Activated CD8-positive, alpha-beta T cell treated with anti-CD3 and anti-CD28 coated beads for 36 hours (primary cell): ENCODE measurements at regions not wholly inside any gene's neighbourhood (a gene's known extent, or its start where the extent isn't known, plus 50 kb on each side); places are given as distances from the start of the nearest gene placed in this dataset.
A peak's percentile ranks its signal among the peaks of the same experiment; 100 is the strongest.

Experiments used
- ATAC-seq: fragments of 200-7000 bp; cut with Tn5 transposase; one replicate; pipeline ENCODE4 v1.10.0; 2021; ENCODE audit warnings: mild to moderate bottlenecking, moderate library complexity
- CTCF ChIA-PET: fragments of 350-600 bp; sonication (Branson Sonifier 250); formaldehyde crosslinking; loops from one replicate; lab custom pipeline; 2021; ENCODE audit warnings: antibody characterized with exemption; lab: Charles Lee
- POLR2A ChIA-PET: fragments of 350-600 bp; sonication (Branson Sonifier 250); formaldehyde crosslinking; loops from one replicate; lab custom pipeline; 2021; ENCODE audit warnings: antibody characterized with exemption; lab: Charles Lee
- DNase-seq: peaks from one replicate; pipeline ENCODE4 v3.0.0-alpha.2; 2020
- H3K27ac Mint-ChIP-seq: one replicate; pipeline ENCODE4 v1.8.0; 2021; ENCODE audit warnings: mild to moderate bottlenecking, mixed read lengths
- H3K27me3 Mint-ChIP-seq: one replicate; pipeline ENCODE4 v1.8.0; 2021; ENCODE audit warnings: mixed read lengths
- H3K36me3 Mint-ChIP-seq: one replicate; pipeline ENCODE4 v1.8.0; 2021; ENCODE audit warnings: low read depth, mixed read lengths
- H3K4me1 Mint-ChIP-seq: one replicate; pipeline ENCODE4 v1.8.0; 2021; ENCODE audit warnings: low read depth, mixed read lengths
- H3K4me3 Mint-ChIP-seq: one replicate; pipeline ENCODE4 v1.8.0; 2021; ENCODE audit warnings: mild to moderate bottlenecking, moderate library complexity, mixed read lengths
- H3K9me3 Mint-ChIP-seq: one replicate; pipeline ENCODE4 v1.8.0; 2021; ENCODE audit warnings: mixed read lengths
- CTCF ChIP-seq: fragments of 200-600 bp; IDR thresholded peaks from one replicate; pipeline ENCODE4 v1.8.0; 2022; ENCODE audit warnings: antibody characterized with exemption, mild to moderate bottlenecking
- intact Hi-C: fragments of 100-400 bp; cut with micrococcal nuclease; formaldehyde crosslinking; loops from one replicate; pipeline ENCODE4 v1.10.0; 2022

- DNase-seq, result no peak
- H3K4me3 Mint-ChIP-seq, result no peak overlapping the region
- POLR2A ChIA-PET, result interaction anchor here (0.5 kb wide), 1 partner anchor 573 kb away, joined by 3 read pairs; no protein-coding TSS in a partner anchor
- H3K9me3 Mint-ChIP-seq, result no peaks in the 10 kb centered on the region
- no peak for TF ChIP-seq CTCF
- CTCF ChIA-PET, result no interaction called here
- no peaks in the 10 kb centered on the region for H3K27me3 Mint-ChIP-seq
- no peaks in the 10 kb centered on the region for H3K36me3 Mint-ChIP-seq
- H3K4me1 Mint-ChIP-seq, result no peaks in the 10 kb centered on the region
- intact Hi-C loops, result no loop called here
- no peak overlapping the region for H3K27ac Mint-ChIP-seq
- no peak for ATAC-seq
Observed at GRCh38 chr5:114018186-114018585, 343.7 kb upstream of the KCNN2 start.

GRCh38 chr5:114038756-114039155 lies 323.1 kb upstream of the KCNN2 start:
- no peak for TF ChIP-seq CTCF
- DNase-seq, result no peak
- H3K4me1 Mint-ChIP-seq, result no peaks in the 10 kb centered on the region
- no peak overlapping the region for H3K27ac Mint-ChIP-seq
- no peak for ATAC-seq
- no peaks in the 10 kb centered on the region for H3K36me3 Mint-ChIP-seq
- intact Hi-C loops, result no loop called here
- no peaks in the 10 kb centered on the region for H3K27me3 Mint-ChIP-seq
- no peak overlapping the region for H3K4me3 Mint-ChIP-seq
- ChIA-PET POLR2A (no interaction called here), CTCF (no interaction called here)
- H3K9me3 Mint-ChIP-seq, result peaks cover 4% of the 10 kb centered on the region

- no peak overlapping the region for H3K4me3 Mint-ChIP-seq
- peaks cover 16% of the 10 kb centered on the region for H3K27me3 Mint-ChIP-seq
- TF ChIP-seq CTCF, result peak; percentile 9
- no peak overlapping the region for H3K27ac Mint-ChIP-seq
- H3K36me3 Mint-ChIP-seq, result no peaks in the 10 kb centered on the region
- H3K9me3 Mint-ChIP-seq, result no peaks in the 10 kb centered on the region
- CTCF ChIA-PET, result no interaction called here
- ATAC-seq (no peak), DNase-seq (no peak)
- intact Hi-C loops, result no loop called here
- POLR2A ChIA-PET, result no interaction called here
- H3K4me1 Mint-ChIP-seq, result no peaks in the 10 kb centered on the region
Observed at GRCh38 chr5:114050087-114050486, 311.8 kb upstream of the KCNN2 start.

- Mint-ChIP-seq H3K27ac (no peak overlapping the region), H3K4me3 (no peak overlapping the region), H3K36me3 (no peaks in the 10 kb centered on the region), H3K9me3 (no peaks in the 10 kb centered on the region), H3K4me1 (no peaks in the 10 kb centered on the region), H3K27me3 (peaks cover 40% of the 10 kb centered on the region)
- POLR2A ChIA-PET, result no interaction called here
- intact Hi-C loops, result no loop called here
- ATAC-seq (no peak), DNase-seq (no peak)
- TF ChIP-seq CTCF, result no peak
- CTCF ChIA-PET, result no interaction called here
Observed at GRCh38 chr5:114053372-114053771, 308.5 kb upstream of the KCNN2 start.

- Mint-ChIP-seq H3K36me3 (no peaks in the 10 kb centered on the region), H3K27me3 (peaks cover 43% of the 10 kb centered on the region), H3K4me1 (no peaks in the 10 kb centered on the region), H3K27ac (no peak overlapping the region), H3K9me3 (no peaks in the 10 kb centered on the region), H3K4me3 (no peak overlapping the region)
- DNase-seq (no peak), ATAC-seq (no peak)
- CTCF ChIA-PET, result no interaction called here
- intact Hi-C loops, result no loop called here
- no peak for TF ChIP-seq CTCF
- POLR2A ChIA-PET, result interaction anchor here (0.6 kb wide), 1 partner anchor 640 kb away, joined by 3 read pairs; no protein-coding TSS in a partner anchor
Observed at GRCh38 chr5:114054594-114054993, 307.3 kb upstream of the KCNN2 start.
